ENCODE measurements at regions not wholly inside any gene's neighbourhood (a gene's known extent, or its start where the extent isn't known, plus 50 kb on each side); places are given as distances from the start of the nearest gene placed in this dataset.

DNA sequence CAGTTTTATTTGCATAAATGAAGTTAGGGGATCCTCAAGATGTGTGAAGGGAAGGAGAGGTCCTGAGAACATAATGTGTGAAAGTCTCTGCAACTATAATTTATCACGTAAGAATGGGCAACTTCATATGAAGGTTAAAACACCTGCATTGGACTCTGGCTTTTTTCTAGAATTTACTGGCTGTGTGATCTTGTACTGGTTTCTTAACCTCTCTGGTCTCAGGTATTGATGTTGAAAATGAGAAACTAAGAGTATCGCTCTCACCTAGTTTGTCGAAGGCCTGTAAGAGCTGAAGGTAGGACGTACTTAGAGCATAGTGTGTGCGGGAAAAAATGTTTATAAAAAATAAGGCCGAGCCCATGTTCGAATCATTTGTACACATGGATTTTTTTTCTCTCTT is 280.5 kb downstream of the ICE1 start:
- H3K36me3 ChIP-seq (ENCODE audit: control insufficient read depth, insufficient read depth, low read length): no peaks in the 10 kb centered on the region
- DNase-seq (ENCODE audit: low read depth): no peak
- H3K4me3 ChIP-seq (ENCODE audit: low read depth, low read length): no peak overlapping the region
- TF ChIP-seq, protein P1, sequence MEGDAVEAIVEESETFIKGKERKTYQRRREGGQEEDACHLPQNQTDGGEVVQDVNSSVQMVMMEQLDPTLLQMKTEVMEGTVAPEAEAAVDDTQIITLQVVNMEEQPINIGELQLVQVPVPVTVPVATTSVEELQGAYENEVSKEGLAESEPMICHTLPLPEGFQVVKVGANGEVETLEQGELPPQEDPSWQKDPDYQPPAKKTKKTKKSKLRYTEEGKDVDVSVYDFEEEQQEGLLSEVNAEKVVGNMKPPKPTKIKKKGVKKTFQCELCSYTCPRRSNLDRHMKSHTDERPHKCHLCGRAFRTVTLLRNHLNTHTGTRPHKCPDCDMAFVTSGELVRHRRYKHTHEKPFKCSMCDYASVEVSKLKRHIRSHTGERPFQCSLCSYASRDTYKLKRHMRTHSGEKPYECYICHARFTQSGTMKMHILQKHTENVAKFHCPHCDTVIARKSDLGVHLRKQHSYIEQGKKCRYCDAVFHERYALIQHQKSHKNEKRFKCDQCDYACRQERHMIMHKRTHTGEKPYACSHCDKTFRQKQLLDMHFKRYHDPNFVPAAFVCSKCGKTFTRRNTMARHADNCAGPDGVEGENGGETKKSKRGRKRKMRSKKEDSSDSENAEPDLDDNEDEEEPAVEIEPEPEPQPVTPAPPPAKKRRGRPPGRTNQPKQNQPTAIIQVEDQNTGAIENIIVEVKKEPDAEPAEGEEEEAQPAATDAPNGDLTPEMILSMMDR (IDR thresholded peaks at IDR 0.05; ENCODE audit: insufficient read depth, low read length, poor library complexity, severe bottlenecking): no peak
- no peaks in the 10 kb centered on the region for H3K27me3 ChIP-seq (ENCODE audit: control insufficient read depth, insufficient read depth, low read length)

DNA sequence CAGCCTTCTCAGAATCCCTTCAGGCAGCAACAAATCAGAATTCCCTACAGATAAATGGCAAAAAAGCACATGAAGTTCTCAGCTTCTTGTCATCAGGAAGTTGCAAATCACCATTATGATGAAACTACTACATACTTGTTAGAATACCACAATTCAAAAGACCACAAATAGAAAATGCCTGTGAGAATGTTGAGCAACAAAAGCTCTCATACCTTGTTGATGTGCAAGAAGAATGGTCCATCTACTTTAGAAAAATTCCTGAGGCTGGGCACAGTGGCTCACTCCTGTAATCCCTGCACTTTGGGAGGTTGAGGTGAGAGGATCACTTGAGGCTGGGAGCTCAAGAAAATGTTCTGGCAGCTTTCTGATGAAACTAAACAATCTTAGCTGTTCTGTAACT is 278.1 kb downstream of the ICE1 start:
- Histone ChIP-seq H3K36me3 (ENCODE audit: control insufficient read depth, insufficient read depth, low read length) (no peaks in the 10 kb centered on the region), H3K27me3 (ENCODE audit: control insufficient read depth, insufficient read depth, low read length) (no peaks in the 10 kb centered on the region), H3K4me3 (ENCODE audit: low read depth, low read length) (no peak overlapping the region)
- DNase-seq (ENCODE audit: low read depth): no peak
- TF ChIP-seq, protein P1 (IDR thresholded peaks at IDR 0.05; ENCODE audit: insufficient read depth, low read length, poor library complexity, severe bottlenecking): no peak

DNA sequence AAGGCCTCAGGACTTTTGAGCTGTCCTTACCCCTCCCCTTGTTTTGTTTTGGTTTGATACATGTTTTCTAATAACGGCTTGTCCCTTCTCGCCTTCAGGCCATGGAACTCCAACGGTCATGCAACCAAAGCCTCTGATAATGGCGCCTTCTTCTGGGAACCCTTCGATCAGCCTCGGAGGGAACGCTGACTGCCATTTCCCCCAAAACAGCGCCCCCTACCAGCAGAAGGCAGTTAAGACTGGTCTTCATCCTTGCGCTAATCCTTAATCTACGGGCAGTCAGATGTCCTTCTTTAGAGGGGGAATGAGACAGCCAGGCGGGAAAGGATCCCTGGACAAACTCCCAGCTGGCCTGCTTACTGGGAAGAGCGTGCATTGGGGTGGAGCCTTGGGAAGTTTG is 276.6 kb downstream of the ICE1 start:
- no peak overlapping the region for H3K4me3 ChIP-seq (ENCODE audit: low read depth, low read length)
- DNase-seq (ENCODE audit: low read depth): no peak
- no peaks in the 10 kb centered on the region for H3K36me3 ChIP-seq (ENCODE audit: control insufficient read depth, insufficient read depth, low read length)
- H3K27me3 ChIP-seq (ENCODE audit: control insufficient read depth, insufficient read depth, low read length): no peaks in the 10 kb centered on the region
- TF ChIP-seq, protein P1 (IDR thresholded peaks at IDR 0.05; ENCODE audit: insufficient read depth, low read length, poor library complexity, severe bottlenecking): no peak

DNA sequence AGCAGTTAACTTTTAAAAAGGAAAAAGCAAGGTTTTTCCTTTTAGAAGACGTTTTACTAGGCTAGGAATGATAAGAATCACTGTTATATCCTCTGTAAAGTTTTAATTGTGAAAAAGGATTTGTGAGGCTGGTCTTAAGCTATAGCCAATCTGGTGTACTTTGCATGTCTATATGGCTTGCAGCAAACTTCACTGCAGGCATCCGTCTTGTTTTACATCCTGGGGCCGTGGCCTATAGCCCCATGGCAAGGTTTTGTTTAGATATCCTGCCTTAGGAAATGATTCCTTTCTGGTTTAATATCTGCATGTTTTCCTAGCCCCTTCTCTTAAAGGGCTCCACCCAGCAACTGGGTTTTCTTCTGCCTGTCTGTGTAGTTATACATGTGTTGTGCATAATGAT is 272.8 kb downstream of the ICE1 start:
- DNase-seq (ENCODE audit: low read depth): no peak
- Histone ChIP-seq H3K27me3 (ENCODE audit: control insufficient read depth, insufficient read depth, low read length) (no peaks in the 10 kb centered on the region), H3K36me3 (ENCODE audit: control insufficient read depth, insufficient read depth, low read length) (no peaks in the 10 kb centered on the region), H3K4me3 (ENCODE audit: low read depth, low read length) (no peak overlapping the region)
- TF ChIP-seq, protein P1 (IDR thresholded peaks at IDR 0.05; ENCODE audit: insufficient read depth, low read length, poor library complexity, severe bottlenecking): no peak

DNA sequence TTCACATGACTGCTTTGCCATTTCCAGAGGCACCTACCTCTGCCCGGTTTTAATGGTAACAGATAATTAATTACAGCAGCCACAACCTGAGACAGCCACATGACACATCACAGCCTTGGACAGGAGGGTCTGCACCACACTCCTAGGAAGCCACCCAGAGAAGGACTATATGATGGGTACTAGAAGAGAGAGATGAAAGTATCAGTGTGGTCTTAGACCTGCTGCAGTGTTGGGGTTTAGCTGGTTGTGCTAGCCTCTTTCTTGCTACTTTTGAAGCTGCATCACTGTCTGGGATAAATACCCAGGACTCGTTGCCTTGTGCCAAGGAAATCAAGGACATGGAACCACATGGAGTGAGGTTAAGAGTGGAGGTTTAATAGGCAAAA is 266.4 kb downstream of the ICE1 start:
- Histone ChIP-seq H3K27me3 (ENCODE audit: control insufficient read depth, insufficient read depth, low read length) (no peaks in the 10 kb centered on the region), H3K36me3 (ENCODE audit: control insufficient read depth, insufficient read depth, low read length) (no peaks in the 10 kb centered on the region), H3K4me3 (ENCODE audit: low read depth, low read length) (no peak overlapping the region)
- DNase-seq (ENCODE audit: low read depth): no peak
- TF ChIP-seq, protein P1 (IDR thresholded peaks at IDR 0.05; ENCODE audit: insufficient read depth, low read length, poor library complexity, severe bottlenecking): no peak

DNA sequence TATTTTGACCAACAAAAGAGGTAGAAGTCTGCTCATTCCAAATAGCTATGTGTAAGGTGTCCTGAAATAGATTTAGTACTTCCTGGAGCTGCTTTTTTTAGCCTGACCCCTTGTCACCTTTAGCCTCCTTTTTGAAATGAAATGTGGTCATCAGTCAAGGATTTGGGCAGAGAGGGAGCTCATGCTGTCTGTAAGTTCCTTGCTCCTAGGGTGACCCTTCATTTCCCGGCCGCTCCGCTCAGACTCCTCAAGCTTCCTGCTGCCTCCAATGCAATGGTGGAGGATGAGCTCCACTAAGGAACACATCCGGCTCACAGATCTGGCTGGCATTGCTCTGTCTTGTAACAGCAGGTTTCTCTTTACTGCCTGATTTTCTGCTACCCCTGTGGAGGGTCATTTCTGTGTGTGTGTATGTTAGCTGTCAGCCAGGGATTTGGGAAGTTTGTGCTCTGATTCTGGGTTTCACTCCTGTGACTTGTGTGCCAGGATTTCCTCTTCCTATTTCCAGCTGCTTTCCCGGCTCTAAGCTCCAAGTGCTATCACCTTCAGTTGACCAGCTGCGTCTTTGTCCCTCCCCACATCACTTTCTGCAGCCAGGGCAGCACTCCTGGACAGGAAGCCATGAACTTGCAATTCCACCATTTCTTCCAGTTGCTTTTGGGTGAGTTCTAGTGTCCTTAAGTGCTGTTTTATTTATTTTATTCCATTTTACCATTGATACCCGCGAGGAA is 265.9 kb downstream of the ICE1 start:
- H3K4me3 ChIP-seq (ENCODE audit: low read depth, low read length): no peak overlapping the region
- no peaks in the 10 kb centered on the region for H3K36me3 ChIP-seq (ENCODE audit: control insufficient read depth, insufficient read depth, low read length)
- DNase-seq (ENCODE audit: low read depth): no peak
- H3K27me3 ChIP-seq (ENCODE audit: control insufficient read depth, insufficient read depth, low read length): no peaks in the 10 kb centered on the region
- TF ChIP-seq, protein P1 (IDR thresholded peaks at IDR 0.05; ENCODE audit: insufficient read depth, low read length, poor library complexity, severe bottlenecking): no peak
